NCI-H1930 (cell line): ENCODE measurements at regions not wholly inside any gene's neighbourhood (a gene's known extent, or its start where the extent isn't known, plus 50 kb on each side); places are given as distances from the start of the nearest gene placed in this dataset.

Experiments used
- DNase-seq, 2 experiments: peaks; one replicate each; lab custom pipeline; 2025; lab: John Stamatoyannopoulos, UW

DNA sequence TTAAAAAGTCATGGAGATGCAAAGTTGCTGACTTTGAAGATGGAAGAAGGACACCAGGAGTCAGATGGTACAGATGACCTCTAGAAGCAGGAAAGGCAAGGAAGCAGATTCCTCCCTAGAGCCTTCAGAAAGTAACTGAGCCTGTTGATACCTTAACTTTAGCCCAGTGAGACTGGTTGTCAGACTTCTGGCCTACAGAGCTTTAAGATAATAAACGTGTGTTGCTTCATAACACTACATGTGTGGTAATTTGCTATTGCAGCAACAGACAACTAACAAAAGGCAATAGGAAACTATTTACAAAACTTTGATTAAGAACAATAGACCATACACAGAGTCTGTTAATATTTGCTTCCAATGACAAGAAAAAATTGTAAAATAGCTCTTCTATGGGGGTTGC, 102.0 kb upstream of the USP38 start:
- DNase-seq = no peak

DNA sequence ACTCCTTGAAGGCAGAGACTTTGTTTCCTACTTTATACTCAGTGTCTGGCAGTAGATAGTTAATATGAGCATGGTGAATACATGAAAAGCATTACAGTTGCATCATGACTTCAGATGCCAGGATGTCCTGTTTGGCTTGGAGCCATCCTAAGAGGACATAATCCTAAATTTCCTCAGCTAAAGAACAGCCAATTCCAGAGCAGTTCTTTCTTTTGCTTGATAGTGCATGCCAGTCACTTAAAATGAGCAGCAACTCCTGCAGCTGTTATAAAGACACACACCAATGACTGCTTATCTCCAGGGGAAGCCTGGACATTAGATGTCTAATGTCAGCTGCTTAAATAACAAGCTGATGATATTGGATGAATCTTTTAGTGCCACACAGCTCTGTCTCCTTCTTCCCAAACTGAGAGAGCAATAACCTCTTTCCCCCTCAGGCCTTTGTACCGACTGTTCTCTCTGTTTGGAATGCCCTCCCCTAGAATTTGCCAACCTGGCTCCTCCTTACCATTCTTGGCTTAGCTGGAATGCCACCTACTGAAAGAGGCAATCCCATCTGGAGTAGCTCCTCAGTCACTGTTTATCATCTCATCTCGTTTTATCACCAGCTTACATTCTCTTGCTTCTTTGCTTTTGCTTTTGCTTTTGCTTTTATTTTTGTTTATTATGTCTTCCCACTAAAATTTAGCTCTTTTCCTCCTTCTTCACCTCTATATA, 100.8 kb upstream of the USP38 start:
- DNase-seq = no peak

DNA sequence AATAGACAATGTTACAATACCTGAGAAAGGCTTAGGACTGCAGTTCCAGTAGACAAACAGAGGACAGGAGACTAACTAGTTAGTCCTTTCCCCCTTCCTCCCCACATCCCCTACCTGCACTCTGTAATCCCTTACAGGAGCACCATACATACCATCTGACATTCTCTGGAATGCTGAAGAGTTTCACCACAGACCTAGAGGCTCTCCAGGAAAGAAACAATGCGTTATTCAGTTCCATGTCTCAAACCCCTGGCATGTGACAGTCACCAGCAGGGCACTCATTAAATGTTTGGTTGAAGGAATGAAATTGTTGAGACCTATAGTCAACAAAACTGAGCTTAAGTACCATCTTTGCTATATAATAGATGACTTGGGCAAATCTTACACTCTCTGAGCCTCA, 100.2 kb upstream of the USP38 start:
- DNase-seq = no peak

DNA sequence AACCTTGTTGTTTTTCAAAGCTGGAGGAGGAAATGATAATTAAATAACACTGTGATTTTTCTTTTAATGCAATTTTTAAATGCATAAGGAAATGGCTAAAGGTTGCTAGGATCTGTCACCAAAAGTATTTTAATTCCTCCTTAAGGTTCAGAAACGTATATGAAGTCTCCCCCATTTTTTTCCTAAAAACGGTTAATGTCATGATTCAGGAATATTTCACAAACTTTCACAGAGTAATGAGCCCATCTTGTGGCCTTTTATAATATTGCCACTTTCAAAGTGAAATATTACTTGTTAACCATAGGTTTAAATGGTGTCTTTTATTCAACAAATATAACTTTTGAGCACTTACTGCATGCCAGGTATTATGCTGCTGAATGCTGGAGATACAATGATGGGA, 99.5 kb upstream of the USP38 start:
- DNase-seq = no peak

DNA sequence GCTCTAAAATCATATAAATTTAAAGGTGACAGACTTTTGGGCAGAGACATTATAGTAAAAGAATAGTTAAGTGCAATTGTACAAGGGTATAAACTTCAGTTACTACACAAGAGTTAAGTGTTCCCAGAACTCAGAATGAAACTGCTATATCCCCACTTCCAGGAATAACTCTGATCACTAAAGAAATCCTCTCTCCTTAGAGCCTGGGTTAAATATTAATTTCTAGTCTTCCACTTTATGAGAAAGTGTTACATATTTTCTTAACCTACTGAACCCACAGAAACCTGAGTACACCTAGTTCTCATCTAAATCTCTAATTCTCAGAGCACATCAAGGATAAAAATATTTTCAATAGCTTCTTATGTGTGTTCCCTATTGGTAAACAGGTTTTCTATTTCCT, 99.1 kb upstream of the USP38 start:
- no peak for DNase-seq

DNA sequence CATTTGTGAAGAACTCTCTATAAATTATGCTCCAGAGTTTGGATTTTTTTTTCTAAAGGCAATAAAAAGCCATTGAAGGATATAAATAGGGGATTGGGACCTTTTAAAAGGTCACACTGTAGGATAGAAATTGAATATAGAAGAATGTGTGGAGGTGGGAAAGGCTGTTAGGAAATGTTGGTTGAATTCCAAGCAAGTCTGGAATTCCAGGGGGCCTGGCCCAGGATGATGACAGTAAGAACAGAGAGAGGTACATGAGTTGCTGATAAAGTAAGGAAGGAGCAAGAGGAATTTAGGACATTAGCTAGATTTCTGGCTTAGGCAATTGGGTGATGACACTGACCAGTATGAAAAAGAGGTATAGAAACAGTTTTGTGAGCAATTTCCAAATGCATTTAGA, 95.4 kb upstream of the USP38 start:
- DNase-seq = no peak

DNA sequence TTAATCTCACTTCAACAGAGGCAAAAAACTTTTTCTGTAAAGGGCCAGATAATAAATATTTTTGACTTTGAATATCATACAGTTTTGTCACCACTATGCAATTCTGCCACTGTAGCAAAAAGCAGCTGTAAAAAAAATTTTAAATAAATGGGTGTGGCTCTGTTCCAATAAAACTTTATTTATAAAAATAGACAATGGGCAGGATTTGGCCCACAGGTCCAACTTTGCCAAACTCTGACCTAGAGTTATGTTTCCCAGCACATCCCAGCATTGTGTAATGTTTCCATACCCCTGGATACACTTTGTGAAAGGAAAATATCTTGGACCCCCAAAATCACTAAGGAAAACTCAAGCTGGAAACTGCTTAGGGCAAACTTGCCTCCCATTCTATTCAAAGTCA, 94.9 kb upstream of the USP38 start:
- no peak for DNase-seq

DNA sequence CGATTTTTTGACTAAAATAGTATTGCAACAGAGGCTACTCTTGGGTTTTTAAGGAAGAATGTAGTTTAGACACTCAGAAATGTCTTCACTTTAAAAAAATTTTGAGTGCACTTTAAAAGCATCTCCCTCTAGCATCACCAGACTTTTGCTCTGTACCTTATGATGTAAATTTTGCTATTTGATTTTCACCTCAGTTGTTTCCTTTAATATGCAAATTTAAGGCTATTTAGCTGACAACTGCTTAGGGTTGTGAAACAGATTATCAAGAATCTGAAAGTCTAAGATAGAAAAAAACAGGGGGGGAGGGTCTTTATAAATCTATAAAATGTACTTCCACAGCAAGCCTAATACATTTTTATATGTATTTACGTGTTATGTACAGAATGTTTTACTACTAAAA, 92.9 kb upstream of the USP38 start:
- no peak for DNase-seq

DNA sequence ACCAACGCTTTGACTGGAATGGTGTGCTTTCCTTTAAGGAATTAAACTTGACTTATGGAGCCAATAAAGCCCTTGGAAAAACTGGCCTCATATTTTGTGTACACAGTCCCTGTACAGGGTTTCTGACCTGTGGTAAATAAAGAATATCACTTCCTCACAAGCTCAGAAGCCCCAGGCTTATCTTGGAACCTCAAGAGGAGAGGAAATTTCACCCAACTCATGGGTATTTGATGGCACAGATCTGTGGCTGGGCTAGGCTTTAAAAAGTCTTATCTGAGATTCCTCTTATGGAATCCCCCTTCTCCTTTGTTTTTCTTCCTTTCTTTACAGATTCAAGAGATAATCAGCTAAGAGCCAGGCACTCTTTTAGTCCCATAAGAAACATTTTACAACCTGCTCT, 89.3 kb upstream of the USP38 start:
- DNase-seq = no peak

DNA sequence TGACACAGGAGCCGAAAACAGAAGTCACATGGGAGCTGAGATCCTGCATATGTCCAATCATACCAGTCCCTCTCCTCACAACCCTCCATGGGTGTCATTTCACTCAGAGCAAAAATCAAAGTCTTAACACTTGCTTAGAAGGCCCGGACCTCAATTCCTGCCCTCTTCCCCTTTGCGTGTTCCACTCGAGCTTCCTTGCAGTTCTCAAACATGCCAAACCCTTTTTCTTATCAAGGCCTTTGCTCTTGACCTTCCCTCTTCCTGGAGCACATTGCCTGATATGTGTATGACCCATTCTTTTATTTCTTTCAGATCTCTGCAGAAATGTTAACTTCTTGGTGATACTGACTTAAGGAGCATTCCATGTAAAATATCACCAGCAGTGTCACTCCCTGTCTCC, 87.0 kb upstream of the USP38 start:
- DNase-seq = no peak

DNA sequence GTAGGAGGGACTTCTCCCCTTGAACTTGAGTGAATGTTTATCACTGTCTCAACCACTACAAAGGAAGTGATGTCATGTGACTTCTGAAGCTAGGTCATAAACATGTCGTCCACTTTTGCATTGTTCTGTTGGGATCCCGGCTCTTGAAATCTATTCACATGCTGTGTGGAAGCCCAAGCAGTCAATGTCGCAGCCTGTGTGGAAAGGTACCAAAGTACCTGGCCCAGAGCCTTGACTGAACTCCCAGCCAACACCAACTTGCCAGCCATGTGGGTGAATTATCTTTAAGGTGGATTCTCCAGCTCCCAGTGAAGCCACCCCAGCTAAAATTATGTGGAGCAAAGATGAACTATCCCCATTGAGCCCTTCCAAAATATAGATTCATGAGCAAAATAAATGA, 85.0 kb upstream of the USP38 start:
- DNase-seq = no peak

DNA sequence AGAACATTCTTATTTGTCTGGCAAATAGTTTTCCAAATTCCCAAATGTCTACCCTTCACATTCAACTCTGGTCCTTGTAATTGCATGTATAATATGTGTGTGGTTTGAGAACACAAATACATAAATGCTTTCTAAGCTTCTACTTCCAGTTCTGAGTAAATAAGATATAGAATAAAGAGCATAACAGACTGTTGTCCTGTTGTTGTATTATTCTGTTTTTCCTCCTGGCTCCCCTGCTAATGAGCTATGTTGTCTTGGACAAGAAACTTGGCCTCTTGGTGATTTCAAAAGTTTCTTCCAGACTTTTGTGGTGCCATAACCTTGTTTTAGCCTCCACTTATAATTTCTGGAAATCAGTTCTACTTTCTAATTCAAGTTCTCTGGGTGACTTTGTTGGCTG, 75.3 kb upstream of the USP38 start:
- DNase-seq = no peak

DNA sequence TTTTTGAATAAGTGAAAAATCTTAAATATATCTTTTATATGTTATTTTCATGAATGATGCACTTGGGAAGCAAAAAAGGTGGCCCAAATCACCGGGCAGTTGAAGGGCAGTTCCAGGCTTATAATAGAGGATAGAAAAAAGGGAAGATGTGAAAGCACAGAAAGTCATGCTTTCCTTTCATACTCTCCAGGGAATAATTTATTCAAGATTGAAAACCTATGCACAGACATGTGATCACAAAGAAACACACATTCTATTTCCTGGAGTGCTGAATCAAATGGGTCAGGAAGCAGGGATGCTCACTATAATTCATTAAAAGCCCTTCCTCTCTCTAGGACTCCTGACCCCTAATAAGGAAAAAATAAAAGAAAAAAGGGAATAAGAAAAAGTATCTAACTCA, 66.1 kb upstream of the USP38 start:
- no peak for DNase-seq

DNA sequence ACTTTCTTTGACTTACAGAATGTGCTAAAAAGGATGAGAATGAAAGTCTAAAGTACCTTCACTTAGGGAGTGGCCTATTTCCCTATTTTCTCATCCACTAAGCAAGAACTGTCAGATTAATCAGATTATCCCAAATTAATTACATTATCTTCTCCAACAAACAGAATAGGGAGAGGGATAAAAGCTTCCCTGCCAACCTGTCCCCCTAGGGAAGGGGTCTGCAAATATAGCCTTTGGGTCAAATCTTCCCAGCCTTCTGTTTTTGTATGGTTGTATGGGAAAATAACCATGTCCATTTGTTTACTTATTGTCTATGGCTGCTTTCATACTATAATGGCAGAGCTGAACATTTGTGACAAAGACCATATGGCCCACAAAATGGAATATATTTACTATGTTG, 57.1 kb upstream of the USP38 start:
- no peak for DNase-seq

DNA sequence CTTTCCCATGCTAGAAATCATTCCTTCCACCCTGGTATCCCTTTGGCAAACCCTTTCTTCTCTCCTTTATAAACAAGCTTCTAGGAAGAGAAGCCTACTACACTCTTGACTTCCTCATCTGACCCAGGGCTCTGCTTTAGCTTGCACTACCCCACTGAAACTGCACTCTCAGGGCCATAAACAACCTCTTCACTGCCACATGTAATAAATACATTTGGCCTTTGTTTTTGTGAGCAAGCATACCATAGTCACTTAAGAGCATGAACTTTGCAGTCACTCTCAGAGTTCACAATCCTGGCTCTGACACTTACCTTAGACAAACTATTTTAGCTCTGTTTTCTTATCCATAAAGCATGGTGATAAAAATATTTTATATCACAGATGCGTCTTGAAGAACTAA, 50.7 kb upstream of the USP38 start:
- no peak for DNase-seq
